SU-DHL-6 (cell line): ENCODE measurements at regions not wholly inside any gene's neighbourhood (a gene's known extent, or its start where the extent isn't known, plus 50 kb on each side); places are given as distances from the start of the nearest gene placed in this dataset.

ENCODE experiments used
- EZH2phosphoT487 ChIP-seq: fragments of 200-600 bp; sonication (generic), shearing (Covaris generic); conservative IDR thresholded peaks from 2 replicates; pipeline ENCODE4 v1.6.1; 2018; ENCODE audit warnings: mild to moderate bottlenecking, antibody characterized with exemption, low read length, moderate library complexity, mixed read lengths
- TF ChIP-seq, protein P1 (sequence below): fragments of 200-600 bp; sonication (generic); IDR thresholded peaks from one replicate; pipeline ENCODE4 v1.5.1; 2017; ENCODE audit warnings: antibody characterized with exemption, mild to moderate bottlenecking, low read length, moderate library complexity; ENCODE audit not compliant: insufficient read depth, poor library complexity, severe bottlenecking

DNA sequence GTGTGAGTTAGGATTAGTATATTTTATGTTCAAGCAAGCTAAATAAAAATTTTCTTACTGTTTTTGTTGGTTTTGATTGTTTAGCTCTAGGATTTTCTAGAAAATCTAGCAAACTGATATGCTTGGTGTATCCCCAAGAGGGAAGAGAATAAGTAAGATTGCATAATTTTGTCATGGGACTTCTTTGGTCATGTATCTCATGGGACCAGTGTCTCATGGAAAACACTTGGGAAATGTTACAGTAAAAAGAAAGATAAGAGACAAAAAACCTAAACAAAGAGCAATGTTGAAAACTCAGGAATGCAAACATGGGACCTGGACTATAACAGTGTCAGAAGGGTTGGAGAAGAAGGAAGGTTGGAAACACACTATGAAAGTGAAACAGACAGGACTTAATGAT lies 119.4 kb downstream of the TLR4 start:
- TF ChIP-seq, protein P1, sequence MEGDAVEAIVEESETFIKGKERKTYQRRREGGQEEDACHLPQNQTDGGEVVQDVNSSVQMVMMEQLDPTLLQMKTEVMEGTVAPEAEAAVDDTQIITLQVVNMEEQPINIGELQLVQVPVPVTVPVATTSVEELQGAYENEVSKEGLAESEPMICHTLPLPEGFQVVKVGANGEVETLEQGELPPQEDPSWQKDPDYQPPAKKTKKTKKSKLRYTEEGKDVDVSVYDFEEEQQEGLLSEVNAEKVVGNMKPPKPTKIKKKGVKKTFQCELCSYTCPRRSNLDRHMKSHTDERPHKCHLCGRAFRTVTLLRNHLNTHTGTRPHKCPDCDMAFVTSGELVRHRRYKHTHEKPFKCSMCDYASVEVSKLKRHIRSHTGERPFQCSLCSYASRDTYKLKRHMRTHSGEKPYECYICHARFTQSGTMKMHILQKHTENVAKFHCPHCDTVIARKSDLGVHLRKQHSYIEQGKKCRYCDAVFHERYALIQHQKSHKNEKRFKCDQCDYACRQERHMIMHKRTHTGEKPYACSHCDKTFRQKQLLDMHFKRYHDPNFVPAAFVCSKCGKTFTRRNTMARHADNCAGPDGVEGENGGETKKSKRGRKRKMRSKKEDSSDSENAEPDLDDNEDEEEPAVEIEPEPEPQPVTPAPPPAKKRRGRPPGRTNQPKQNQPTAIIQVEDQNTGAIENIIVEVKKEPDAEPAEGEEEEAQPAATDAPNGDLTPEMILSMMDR, result no peak
- TF ChIP-seq EZH2phosphoT487, result no peak
